GM18498 (cell line): ENCODE measurements at regions not wholly inside any gene's neighbourhood (a gene's known extent, or its start where the extent isn't known, plus 50 kb on each side); places are given as distances from the start of the nearest gene placed in this dataset.
"Not testable (repeated sequence)": the region's sequence is repeated elsewhere in the genome, so short reads cannot be mapped to it uniquely, and the experiment has no call there.

ENCODE experiments used
- ATAC-seq: cut with Tn5 transposase; IDR thresholded peaks from one replicate; pipeline ENCODE4 v1.9.1; 2021; ENCODE audit warnings: mild to moderate bottlenecking, moderate library complexity; ENCODE audit not compliant: unreplicated experiment

- no peak for ATAC-seq
These were observed 650.2 kb downstream of the SUCLG1 start for GRCh38 chr2:83808878-83809277.

GRCh38 chr2:83802604-83803003, 656.5 kb downstream of the SUCLG1 start:
- no peak for ATAC-seq

DNA sequence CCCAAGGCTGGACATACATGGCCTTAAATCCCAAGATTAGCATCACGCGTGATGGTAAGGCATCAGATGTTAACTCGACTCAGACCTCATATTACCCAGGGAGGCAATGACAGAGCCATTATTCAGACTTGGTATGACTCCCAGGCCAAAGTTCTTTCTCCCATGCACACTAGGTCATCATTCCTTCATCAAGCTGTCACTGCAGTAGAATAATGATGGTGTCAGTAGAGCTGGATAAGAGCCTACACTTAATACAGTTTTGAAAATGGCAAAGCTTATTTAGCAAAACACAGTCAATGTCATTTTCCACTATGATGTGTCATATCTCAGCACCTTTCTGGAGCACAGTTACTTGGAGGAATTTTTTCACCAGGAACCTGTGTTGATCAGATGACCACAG, 663.3 kb downstream of the SUCLG1 start:
- no peak for ATAC-seq

DNA sequence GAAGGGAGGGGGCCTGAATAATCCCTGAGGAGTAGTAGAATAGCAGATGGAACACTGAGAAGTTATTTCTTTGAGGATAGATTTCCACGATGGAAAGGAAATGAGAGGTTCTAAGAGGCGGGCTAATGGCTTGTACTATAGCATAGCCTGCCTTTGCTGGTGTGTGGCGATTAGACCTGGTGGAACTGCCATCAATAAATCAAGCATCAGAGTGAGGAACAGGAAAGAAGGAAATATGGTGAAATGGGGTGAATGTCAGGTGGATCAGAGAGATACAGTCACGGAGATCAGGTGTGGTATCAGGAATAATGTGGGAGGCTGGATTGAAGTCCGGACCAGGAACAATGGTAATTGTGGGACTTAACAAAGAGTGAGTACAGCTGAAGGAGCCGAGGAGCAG, 668.6 kb downstream of the SUCLG1 start:
- ATAC-seq, result not testable (repeated sequence)

DNA sequence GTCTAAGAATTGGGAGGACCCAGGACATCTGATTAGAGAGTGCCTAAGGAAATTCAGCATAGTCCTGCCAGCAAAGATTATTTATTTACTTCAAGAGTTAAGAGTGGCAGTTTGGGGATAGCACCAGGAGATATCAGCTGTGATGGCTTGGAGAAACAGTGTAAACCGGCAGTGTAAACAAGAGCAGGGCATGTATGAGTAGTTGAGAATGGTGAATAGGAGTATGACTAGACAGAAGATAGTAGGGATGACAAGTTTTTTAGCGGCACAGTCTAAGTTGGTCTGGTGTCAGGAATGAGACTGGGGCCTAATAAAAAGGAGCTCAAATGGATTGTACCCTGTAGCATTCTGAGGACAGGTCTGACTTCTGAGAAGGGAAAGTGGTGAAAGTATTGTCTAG, 669.4 kb downstream of the SUCLG1 start:
- ATAC-seq, result not testable (repeated sequence)

DNA sequence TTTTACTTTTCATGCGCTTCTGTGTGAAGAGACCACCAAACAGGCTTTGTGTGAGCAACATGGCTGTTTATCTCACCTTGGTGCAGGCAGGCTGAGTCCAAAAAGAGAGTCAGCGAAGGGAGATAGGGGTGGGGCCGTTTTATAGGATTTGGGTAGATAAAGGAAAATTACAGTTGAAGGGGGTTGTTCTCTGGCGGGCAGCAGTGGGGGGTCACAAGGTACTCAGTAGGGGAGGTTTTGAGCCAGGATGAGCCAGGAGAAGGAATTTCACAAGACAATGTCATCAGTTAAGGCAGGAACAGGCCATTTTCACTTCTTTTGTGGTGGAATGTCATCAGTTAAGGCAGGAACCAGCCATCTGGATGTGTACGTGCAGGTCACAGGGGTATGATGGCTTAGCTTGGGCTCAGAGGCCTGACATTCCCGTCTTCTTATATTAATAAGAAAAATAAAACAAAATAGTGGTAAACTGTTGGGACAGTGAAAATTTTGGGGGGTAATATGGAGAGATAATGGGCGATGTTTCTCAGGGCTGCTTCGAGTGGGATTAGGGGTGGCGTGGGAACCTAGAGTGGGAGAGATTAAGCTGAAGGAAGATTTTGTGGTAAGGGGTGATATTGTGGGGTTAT, 670.0 kb downstream of the SUCLG1 start:
- not testable (repeated sequence) for ATAC-seq

DNA sequence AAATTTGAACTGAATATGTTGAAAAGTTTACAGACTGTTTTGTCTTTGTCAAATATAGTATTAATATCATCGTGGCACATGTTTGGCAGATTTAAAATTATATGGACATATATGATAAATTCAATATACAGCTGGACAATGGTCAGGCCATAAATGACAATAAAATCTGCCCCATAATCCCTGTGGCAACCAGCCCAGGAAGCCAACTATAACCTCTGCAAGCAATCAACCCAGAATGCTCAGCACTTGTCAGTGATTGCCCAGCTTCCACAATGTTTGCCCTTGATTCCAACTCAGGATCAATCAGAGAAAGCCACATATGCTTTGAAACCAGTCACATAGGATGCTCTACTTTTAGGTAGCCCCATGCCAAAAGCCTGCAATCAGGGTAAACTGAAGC, 671.9 kb downstream of the SUCLG1 start:
- no peak for ATAC-seq

DNA sequence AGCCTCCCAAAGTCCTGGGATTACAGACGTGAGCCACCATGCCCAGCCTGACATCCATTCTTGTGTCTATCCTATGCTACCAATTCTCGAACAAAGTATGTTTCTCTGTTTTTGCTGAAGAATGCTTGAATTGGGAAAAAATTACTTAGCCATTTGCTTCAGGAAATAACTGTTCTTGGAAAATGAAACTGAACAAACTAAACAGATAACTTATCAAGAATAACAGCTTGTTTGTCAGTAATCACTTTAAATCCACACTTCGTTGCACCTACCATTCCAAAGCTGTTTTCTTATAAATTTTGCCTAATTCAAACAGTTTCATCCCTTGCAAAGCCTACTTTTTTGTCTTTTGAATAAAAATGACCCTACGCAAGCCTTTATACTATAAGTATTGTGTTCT, 672.9 kb downstream of the SUCLG1 start:
- no peak for ATAC-seq

- no peak for ATAC-seq
These were observed 674.1 kb downstream of the SUCLG1 start for GRCh38 chr2:83784947-83785346.

GRCh38 chr2:83784315-83784714, 674.8 kb downstream of the SUCLG1 start:
- no peak for ATAC-seq

DNA sequence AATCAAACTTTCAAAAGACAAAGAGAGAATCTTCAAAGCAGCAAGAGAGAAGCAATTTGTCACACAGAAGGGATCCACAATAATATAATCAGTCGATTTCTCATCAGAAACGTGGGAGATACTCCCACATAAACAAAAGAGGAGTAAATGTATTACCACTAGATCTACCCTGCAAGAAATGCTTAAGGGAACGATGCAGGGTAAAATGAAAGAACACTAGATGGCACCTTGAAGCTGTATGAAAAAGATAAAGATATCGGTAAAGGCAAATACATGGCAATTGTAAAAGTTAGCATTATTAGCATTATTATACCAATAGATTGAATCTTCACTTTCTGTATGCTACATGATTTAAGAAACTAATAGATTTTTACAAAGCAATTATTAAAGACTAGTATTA, 677.0 kb downstream of the SUCLG1 start:
- no peak for ATAC-seq

DNA sequence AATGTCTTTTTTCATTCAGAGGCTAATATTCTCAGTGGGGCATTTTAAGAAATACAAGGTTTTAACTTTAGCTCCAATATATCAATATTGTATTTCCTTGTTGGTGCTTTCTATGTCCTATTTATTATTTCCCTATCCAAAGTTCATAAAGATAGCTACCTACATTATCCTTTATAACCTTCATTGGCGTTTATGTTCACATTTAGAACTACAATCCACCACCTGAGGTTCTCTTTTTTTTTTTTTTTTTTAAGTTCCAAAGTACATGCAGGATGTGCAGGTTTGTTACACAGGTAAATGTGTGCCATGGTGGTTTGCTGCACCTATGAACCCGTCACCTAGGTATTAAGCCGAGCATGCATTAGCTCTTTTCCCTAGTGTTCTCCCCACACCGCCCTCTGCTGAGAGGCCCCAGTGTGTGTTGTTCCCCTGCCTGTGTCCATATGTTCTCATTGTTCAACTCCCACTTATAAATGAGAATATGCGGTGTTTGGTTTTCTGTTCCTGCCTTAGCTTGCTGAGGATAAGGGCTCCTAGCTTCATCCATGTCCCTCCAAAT, 694.6 kb downstream of the SUCLG1 start:
- ATAC-seq, result no peak

- no peak for ATAC-seq
These were observed 701.8 kb downstream of the SUCLG1 start for GRCh38 chr2:83757329-83757728.

- no peak for ATAC-seq
These were observed 702.9 kb downstream of the SUCLG1 start for GRCh38 chr2:83756219-83756618.

GRCh38 chr2:83747141-83747540, 711.9 kb downstream of the SUCLG1 start:
- no peak for ATAC-seq

DNA sequence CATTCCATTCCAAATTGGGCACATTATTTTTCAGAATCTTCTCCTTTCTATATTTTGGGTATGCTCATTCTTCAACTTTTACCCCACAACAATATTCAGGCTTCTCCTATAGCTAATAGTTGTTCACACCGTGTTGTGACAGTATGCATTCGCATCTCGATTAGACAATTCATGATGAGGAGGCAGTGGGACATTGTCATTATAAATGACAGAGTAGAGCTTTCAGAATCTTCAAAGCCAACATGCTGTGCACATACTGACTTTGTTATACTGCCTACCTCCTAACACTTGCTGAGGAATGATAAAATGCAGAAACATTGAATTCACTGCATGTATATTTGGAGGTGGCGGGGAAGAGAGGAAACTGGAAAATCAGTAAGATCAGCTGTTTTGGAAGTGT, 714.2 kb downstream of the SUCLG1 start:
- no peak for ATAC-seq

DNA sequence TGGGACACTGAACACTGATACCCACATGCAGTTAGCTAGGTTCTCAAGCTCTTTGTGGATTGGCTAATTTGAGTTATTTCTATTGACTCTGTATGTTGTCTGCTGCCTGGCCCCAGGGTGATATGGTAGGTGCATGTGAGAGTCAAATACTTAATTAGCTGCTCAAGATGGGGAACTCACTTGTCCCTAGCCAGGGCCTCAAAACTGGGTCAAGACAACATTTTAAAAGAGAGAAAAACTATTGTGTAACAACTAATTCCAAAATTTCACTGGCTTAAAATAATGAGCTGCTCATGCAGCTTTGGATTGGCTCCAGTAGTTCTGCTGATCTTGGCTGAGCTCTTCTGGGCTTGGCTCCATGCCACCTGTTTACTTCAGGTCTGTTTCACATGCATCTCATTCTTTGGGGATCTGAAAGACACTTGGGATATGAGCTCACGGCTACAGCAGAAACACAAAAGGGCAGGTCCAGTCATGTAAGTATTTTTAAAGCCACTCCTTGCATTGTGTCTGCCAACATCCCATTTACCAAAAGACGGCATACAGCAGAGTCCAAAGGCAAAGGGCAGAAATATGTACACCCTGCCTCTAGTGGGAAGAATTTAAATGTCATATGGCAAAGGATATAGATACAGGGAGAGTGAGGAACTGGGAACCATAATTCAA, 716.8 kb downstream of the SUCLG1 start:
- no peak for ATAC-seq

DNA sequence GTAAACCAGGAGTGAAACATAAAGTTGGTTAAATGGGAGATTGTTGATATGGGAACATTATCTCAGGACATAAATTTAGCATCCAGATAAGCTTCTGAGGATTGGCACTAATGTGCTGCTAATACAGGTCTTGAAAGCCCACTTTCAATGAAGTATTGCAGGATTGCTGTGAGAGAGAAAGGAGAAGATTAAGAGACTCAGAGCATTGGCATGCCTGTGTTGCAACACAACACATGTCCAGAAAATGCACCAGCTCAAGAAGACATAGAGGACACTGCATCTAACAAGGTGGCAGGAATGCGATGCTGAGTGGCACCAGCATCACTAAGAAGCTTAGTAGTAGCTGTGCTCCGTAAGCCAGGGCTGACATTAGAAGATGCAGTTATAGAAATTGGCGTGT, 728.9 kb downstream of the SUCLG1 start:
- no peak for ATAC-seq

- ATAC-seq, result no peak
These were observed 733.3 kb downstream of the SUCLG1 start for GRCh38 chr2:83725735-83726134.

GRCh38 chr2:83705146-83705545, 753.9 kb downstream of the SUCLG1 start:
- no peak for ATAC-seq

DNA sequence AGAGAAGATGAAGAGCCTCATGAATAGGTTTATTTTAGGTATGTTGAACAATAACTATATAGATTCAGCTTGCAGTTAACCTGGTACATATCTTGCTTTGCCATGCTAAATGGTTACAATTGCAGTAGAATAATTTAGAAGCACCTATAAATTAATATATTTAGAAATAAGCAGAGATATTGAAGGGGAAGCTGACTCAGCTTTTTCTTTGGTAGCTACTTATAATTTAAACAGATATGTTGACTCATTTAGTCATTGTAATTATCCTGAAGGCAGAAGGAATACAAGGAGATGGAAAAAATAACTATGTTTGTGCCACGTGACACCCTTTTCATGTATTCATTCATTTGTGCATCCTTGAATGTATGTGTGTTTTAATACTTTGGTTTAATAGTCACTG, 755.5 kb downstream of the SUCLG1 start:
- ATAC-seq, result no peak

DNA sequence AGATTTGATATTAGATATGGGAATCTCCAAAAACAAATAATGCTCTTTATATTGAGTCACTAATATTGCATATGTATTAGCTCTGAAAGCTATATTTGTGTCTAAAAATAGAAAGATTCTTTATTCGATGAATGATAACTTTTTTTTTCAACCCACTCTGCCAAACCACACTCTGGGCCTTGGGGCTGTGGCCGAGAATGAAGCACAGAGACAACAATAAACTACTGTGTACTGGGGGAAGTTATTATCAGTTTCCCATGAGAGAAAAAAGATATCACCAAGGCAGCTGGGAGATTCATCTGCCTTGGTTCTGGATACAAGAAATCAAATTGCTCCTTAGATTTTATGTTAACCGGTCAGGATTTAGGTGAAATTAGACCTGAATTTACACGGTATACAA, 762.2 kb downstream of the SUCLG1 start:
- ATAC-seq, result no peak

GRCh38 chr2:83695530-83695929, 763.5 kb downstream of the SUCLG1 start:
- ATAC-seq, result no peak
